SK-N-SH (cell line): ENCODE measurements at regions not wholly inside any gene's neighbourhood (a gene's known extent, or its start where the extent isn't known, plus 50 kb on each side); places are given as distances from the start of the nearest gene placed in this dataset.

Source experiments
- CTCF ChIA-PET: fragments of 300-600, 350-600 bp; formaldehyde crosslinking; extraction: SDS; loops from one replicate; lab custom pipeline; 2021; lab: Yijun Ruan, JAX
- POLR2A ChIA-PET: fragments of 350-600 bp; sonication (Branson Sonifier 250); formaldehyde crosslinking; extraction: SDS; loops from one replicate; lab custom pipeline; 2020; ENCODE audit warnings: antibody characterized with exemption, inconsistent platforms; lab: Yijun Ruan, JAX
- DNase-seq: peaks from one replicate; pipeline ENCODE4 v3.0.0; 2012
- H2AFZ ChIP-seq: fragments of 200-600 bp; sonication (generic); 2 replicates; pipeline ENCODE4 v1.8.1; 2016; ENCODE audit warnings: antibody characterized with exemption, mild to moderate bottlenecking, low read depth
- H3F3A ChIP-seq: fragments of 200-600 bp; sonication (generic); replicated peaks from 2 replicates; pipeline ENCODE3; 2016; ENCODE audit warnings: antibody characterized with exemption, mild to moderate bottlenecking; ENCODE audit not compliant: insufficient read depth
- H3K27ac ChIP-seq, 2 experiments: fragments of 200-500 bp in 1 of 2; fragments of 200-600 bp in 1 of 2; sonication (Bioruptor generic) in 1 of 2; sonication (generic), shearing (Covaris generic) in 1 of 2; 2 replicates each; pipeline versions ENCODE4 v1.5.1 to v1.6.1; 2014 to 2016; ENCODE audit warnings: low read depth in 2 of 2, inconsistent platforms in 1 of 2, low read length in 1 of 2, mild to moderate bottlenecking in 1 of 2, mixed read lengths in 1 of 2
- H3K27me3 ChIP-seq: fragments of 200-600 bp; sonication (generic), shearing (Covaris generic); 2 replicates; pipeline ENCODE4 v1.6.1; 2016; ENCODE audit warnings: mixed run types; ENCODE audit not compliant: insufficient read depth
- H3K36me3 ChIP-seq, 2 experiments: fragments of 200-500 bp in 1 of 2; fragments of 200-600 bp in 1 of 2; sonication (Bioruptor generic) in 1 of 2; sonication (generic) in 1 of 2; replicated peaks in 1 of 2; 2 replicates each; pipeline versions ENCODE3 to v1.5.1; 2014 to 2016; ENCODE audit warnings: low read length in 1 of 2, mild to moderate bottlenecking in 1 of 2; ENCODE audit not compliant: insufficient read depth in 2 of 2, control insufficient read depth in 1 of 2
- H3K4me1 ChIP-seq, 2 experiments: fragments of 200-500 bp in 1 of 2; fragments of 200-600 bp in 1 of 2; sonication (Bioruptor generic) in 1 of 2; sonication (generic), shearing (Covaris generic) in 1 of 2; 2 replicates each; pipeline versions ENCODE4 v1.5.1 to v1.6.1; 2014 to 2016; ENCODE audit warnings: low read depth in 1 of 2, low read length in 1 of 2, mixed run types in 1 of 2; ENCODE audit not compliant: insufficient read depth in 2 of 2, control insufficient read depth in 1 of 2
- H3K4me2 ChIP-seq: fragments of 200-600 bp; sonication (generic), shearing (Covaris generic); 2 replicates; pipeline ENCODE4 v1.6.1; 2017; ENCODE audit warnings: mixed run types
- H3K4me3 ChIP-seq, 2 experiments: fragments of 200-500 bp in 1 of 2; fragments of 200-600 bp in 1 of 2; sonication (Bioruptor generic) in 1 of 2; sonication (generic), shearing (Covaris generic) in 1 of 2; 2 replicates each; pipeline versions ENCODE4 v1.5.1 to v1.8.1; 2014 to 2016; ENCODE audit warnings: low read depth in 2 of 2, inconsistent platforms in 1 of 2, low read length in 1 of 2, mild to moderate bottlenecking in 1 of 2, mixed read lengths in 1 of 2, moderate library complexity in 1 of 2
- H3K79me2 ChIP-seq: fragments of 200-600 bp; sonication (generic); 2 replicates; pipeline ENCODE4 v1.8.1; 2017; ENCODE audit warnings: mild to moderate bottlenecking; ENCODE audit not compliant: insufficient read depth
- H3K9ac ChIP-seq: fragments of 200-600 bp; sonication (generic); 2 replicates; pipeline ENCODE4 v1.6.1; 2017; ENCODE audit warnings: mixed run types
- H3K9me2 ChIP-seq: fragments of 200-600 bp; sonication (generic); 2 replicates; pipeline ENCODE4 v1.6.1; 2017; ENCODE audit warnings: mixed run types
- H3K9me3 ChIP-seq: fragments of 200-600 bp; sonication (generic); 2 replicates; pipeline ENCODE4 v1.6.1; 2017; ENCODE audit warnings: mixed run types, mild to moderate bottlenecking, moderate library complexity
- H4K20me1 ChIP-seq: fragments of 200-600 bp; sonication (generic); 2 replicates; pipeline ENCODE4 v1.6.1; 2017; ENCODE audit warnings: mild to moderate bottlenecking, mixed run types; ENCODE audit not compliant: insufficient read depth
- CTCF ChIP-seq: fragments of 200-600 bp; sonication (generic); IDR thresholded peaks from 2 replicates; pipeline ENCODE4 v1.6.1; 2017; ENCODE audit warnings: antibody characterized with exemption, mild to moderate bottlenecking, moderate library complexity
- ELF1 ChIP-seq: IDR thresholded peaks from 2 replicates; pipeline ENCODE4 v1.4.0; 2012
- FOXJ3 ChIP-seq: sonication (generic); formaldehyde crosslinking; IDR thresholded peaks from 2 replicates; pipeline ENCODE4 v1.5.1; 2020; ENCODE audit warnings: mild to moderate bottlenecking, missing genetic modification reagents
- GABPA ChIP-seq: IDR thresholded peaks from 2 replicates; pipeline ENCODE4 v1.4.0; 2012; ENCODE audit warnings: low read depth, mild to moderate bottlenecking
- GATA2 ChIP-seq: sonication (generic); formaldehyde crosslinking; IDR thresholded peaks from 2 replicates; pipeline ENCODE4 v1.5.0; 2020; ENCODE audit warnings: mild to moderate bottlenecking, missing genetic modification reagents
- MAX ChIP-seq: IDR thresholded peaks from 2 replicates; pipeline ENCODE4 v1.4.0; 2012; ENCODE audit warnings: low read depth
- MXI1 ChIP-seq: IDR thresholded peaks from 2 replicates; pipeline ENCODE4 v1.6.1; 2012; ENCODE audit warnings: mild to moderate bottlenecking, low read depth, low read length, improper control_type of control experiment
- PBX3 ChIP-seq: IDR thresholded peaks from 2 replicates; pipeline ENCODE4; 2012
- RCOR1 ChIP-seq: fragments of 150-350 bp; IDR thresholded peaks from 2 replicates; pipeline ENCODE4 v1.6.1; 2017; ENCODE audit warnings: antibody characterized with exemption, low read length
- RXRA ChIP-seq: IDR thresholded peaks from 2 replicates; pipeline ENCODE4 v1.4.0; 2012; ENCODE audit warnings: low read depth, mild to moderate bottlenecking, borderline replicate concordance
- SIN3A ChIP-seq: IDR thresholded peaks from 2 replicates; pipeline ENCODE4 v1.6.1; 2012; ENCODE audit warnings: low read depth, mild to moderate bottlenecking, low read length, moderate library complexity, borderline replicate concordance
- TCF12 ChIP-seq: IDR thresholded peaks from 2 replicates; pipeline ENCODE4 v1.4.0; 2012
- USF1 ChIP-seq: IDR thresholded peaks from 2 replicates; pipeline ENCODE4 v1.4.0; 2012; ENCODE audit warnings: low read depth, borderline replicate concordance
- USF2 ChIP-seq: fragments of 150-350 bp; IDR thresholded peaks from 2 replicates; pipeline ENCODE4 v1.6.1; 2017; ENCODE audit warnings: antibody characterized with exemption, low read length, low read depth, borderline replicate concordance
- WGBS: methylation state at CpG from one replicate; pipeline ENCODE4 v1.1.6; 2017; ENCODE audit warnings: low lambda C conversion rate; 5-methylcytosine and 5-hydroxymethylcytosine counted together

- no peak for DNase-seq
- TF ChIP-seq GATA2 (no peak), USF2 (no peak), USF1 (no peak)
- Histone ChIP-seq H3K4me2 (no peak overlapping the region), H2AFZ (no peak overlapping the region), H3K27ac (no peak overlapping the region), H3K9ac (no peak overlapping the region), H3K9me2 (no peaks in the 10 kb centered on the region), H3K27me3 (no peaks in the 10 kb centered on the region), H4K20me1 (no peaks in the 10 kb centered on the region), H3K79me2 (no peaks in the 10 kb centered on the region), H3K4me1 (no peaks in the 10 kb centered on the region; a peak in 1 of 4 replicates), H3K9me3 (no peaks in the 10 kb centered on the region), H3F3A (no peaks in the 10 kb centered on the region), H3K4me3 (no peak overlapping the region), H3K36me3 (no peaks in the 10 kb centered on the region)
- ChIA-PET POLR2A (no interaction called here), CTCF (no interaction called here)
- WGBS: 68% methylated on average over 3 of the region's 3 CpGs
These were observed 1149.1 kb upstream of the PCDH20 start for GRCh38 chr13:62564770-62565169.

GRCh38 chr13:62563251-62563650 lies 1147.6 kb upstream of the PCDH20 start:
- Histone ChIP-seq H3K36me3 (no peaks in the 10 kb centered on the region), H3K9ac (no peak overlapping the region), H3K9me2 (no peaks in the 10 kb centered on the region), H3K4me3 (no peak overlapping the region), H3K4me1 (no peaks in the 10 kb centered on the region; a peak in 1 of 4 replicates), H4K20me1 (no peaks in the 10 kb centered on the region), H3F3A (no peaks in the 10 kb centered on the region), H3K27ac (no peak overlapping the region), H2AFZ (no peak overlapping the region), H3K4me2 (no peak overlapping the region), H3K79me2 (no peaks in the 10 kb centered on the region), H3K27me3 (no peaks in the 10 kb centered on the region), H3K9me3 (no peaks in the 10 kb centered on the region)
- TF ChIP-seq GABPA (no peak), ELF1 (no peak), RXRA (no peak), PBX3 (no peak)
- ChIA-PET POLR2A (no interaction called here), CTCF (interaction anchor here (0.8 kb wide), 1 partner anchor 13 kb away, joined by 3 read pairs; no protein-coding TSS in a partner anchor)
- 74% methylated on average over 1 of the region's 1 CpG for WGBS
- DNase-seq: no peak

- Histone ChIP-seq H3K4me1 (no peaks in the 10 kb centered on the region; a peak in 1 of 4 replicates), H3K9ac (no peak overlapping the region), H3K27me3 (no peaks in the 10 kb centered on the region), H3K9me3 (no peaks in the 10 kb centered on the region), H3K9me2 (no peaks in the 10 kb centered on the region), H3K36me3 (no peaks in the 10 kb centered on the region), H3K79me2 (no peaks in the 10 kb centered on the region), H3K27ac (no peak overlapping the region), H4K20me1 (no peaks in the 10 kb centered on the region), H3K4me3 (no peak overlapping the region), H3K4me2 (no peak overlapping the region), H2AFZ (no peak overlapping the region), H3F3A (no peaks in the 10 kb centered on the region)
- CTCF ChIA-PET: no interaction called here
- POLR2A ChIA-PET: no interaction called here
- 78% methylated on average over 1 of the region's 1 CpG for WGBS
- no peak for DNase-seq
- TF ChIP-seq CTCF (no peak), PBX3 (no peak), MAX (no peak), RCOR1 (no peak), ELF1 (no peak), MXI1 (no peak), SIN3A (no peak), TCF12 (no peak), FOXJ3 (CRISPR knock-in tag) (no peak), RXRA (no peak), GATA2 (no peak)
These were observed 1141.3 kb upstream of the PCDH20 start for GRCh38 chr13:62556978-62557377.
